GM12864 (cell line): ENCODE measurements at regions not wholly inside any gene's neighbourhood (a gene's known extent, or its start where the extent isn't known, plus 50 kb on each side); places are given as distances from the start of the nearest gene placed in this dataset.

Source experiments
- DNase-seq: peaks from one replicate; pipeline ENCODE4 v3.0.0-alpha.2; 2011; ENCODE audit warnings: low read depth
- H3K4me3 ChIP-seq: 2 replicates; pipeline ENCODE4 v1.5.1; 2011; ENCODE audit warnings: mild to moderate bottlenecking, low read depth, low read length, control low read depth
- TF ChIP-seq, protein P1 (sequence below): IDR thresholded peaks from 2 replicates; pipeline ENCODE4 v1.5.1; 2011; ENCODE audit warnings: low read depth, mild to moderate bottlenecking, moderate library complexity, low read length, control low read depth, inconsistent platforms; ENCODE audit errors: missing control alignments

DNA sequence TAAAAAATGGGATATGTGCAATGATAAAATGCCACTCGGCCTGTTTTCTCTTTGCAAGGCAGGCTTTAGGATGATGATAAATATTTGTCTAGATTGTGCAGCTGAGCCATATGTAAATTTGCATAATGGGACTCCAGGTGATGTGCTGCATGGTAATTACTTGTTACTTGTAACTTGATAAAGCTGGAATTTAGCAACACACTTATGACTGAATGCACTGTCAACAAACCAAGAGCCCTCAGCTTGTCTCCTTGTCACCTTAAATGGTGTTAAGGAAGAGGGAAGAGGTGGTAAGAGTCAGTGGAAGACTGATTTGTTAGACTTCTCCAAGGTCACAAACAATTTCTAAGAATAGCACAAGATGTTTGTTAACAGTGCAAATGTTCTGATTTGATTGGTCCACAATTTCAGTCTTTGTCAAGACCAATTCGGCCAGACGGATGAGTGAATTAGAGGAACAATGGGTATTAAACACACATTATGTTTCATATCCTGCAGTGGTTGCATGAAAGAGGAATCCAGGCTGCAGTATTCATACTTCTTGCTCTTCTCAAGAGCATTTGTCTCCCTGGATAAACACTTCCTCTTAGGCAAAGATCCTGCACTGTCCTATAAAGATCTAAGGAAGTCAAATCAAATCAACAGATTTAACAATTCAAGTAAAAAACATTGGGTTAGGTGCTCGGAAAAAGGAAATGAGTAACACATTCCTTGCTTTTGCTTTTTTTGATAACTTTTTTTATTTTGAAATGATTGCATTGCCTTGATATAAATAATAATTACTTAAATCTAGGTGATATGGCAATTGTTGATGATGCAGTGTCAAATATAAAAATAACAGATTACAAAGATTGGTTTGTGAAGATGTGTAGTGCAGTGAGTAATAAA is 448.3 kb upstream of the DDI1 start:
- no peak for DNase-seq
- TF ChIP-seq, protein P1, sequence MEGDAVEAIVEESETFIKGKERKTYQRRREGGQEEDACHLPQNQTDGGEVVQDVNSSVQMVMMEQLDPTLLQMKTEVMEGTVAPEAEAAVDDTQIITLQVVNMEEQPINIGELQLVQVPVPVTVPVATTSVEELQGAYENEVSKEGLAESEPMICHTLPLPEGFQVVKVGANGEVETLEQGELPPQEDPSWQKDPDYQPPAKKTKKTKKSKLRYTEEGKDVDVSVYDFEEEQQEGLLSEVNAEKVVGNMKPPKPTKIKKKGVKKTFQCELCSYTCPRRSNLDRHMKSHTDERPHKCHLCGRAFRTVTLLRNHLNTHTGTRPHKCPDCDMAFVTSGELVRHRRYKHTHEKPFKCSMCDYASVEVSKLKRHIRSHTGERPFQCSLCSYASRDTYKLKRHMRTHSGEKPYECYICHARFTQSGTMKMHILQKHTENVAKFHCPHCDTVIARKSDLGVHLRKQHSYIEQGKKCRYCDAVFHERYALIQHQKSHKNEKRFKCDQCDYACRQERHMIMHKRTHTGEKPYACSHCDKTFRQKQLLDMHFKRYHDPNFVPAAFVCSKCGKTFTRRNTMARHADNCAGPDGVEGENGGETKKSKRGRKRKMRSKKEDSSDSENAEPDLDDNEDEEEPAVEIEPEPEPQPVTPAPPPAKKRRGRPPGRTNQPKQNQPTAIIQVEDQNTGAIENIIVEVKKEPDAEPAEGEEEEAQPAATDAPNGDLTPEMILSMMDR, result no peak

DNA sequence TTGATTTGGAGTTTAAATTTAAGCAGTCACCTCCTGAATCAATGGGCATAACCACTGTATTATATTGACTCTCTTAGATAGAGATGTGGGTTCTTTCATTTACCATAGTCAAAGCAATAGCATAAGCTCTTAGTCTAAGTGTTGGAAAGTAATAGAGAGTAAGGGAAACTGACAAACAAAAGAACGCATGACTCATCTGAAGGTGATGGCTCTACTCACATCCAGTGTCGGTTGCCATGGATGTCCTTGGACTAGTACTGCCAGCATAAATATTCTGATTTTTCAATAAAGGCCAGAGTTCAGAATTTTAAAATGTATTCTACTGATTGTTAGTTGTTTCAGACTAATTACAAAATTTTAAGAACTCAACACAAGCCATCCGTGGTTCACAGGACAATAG is 444.9 kb upstream of the DDI1 start:
- DNase-seq, result no peak
- TF ChIP-seq, protein P1, result no peak
- no peak overlapping the region for H3K4me3 ChIP-seq

More for the DNA sequence above, 448.3 kb upstream of the DDI1 start:
- no peak overlapping the region for H3K4me3 ChIP-seq

GRCh38 chr11:103594283-103594682 is 442.2 kb upstream of the DDI1 start:
- TF ChIP-seq, protein P1, result no peak
- no peak overlapping the region for H3K4me3 ChIP-seq
- no peak for DNase-seq

DNA sequence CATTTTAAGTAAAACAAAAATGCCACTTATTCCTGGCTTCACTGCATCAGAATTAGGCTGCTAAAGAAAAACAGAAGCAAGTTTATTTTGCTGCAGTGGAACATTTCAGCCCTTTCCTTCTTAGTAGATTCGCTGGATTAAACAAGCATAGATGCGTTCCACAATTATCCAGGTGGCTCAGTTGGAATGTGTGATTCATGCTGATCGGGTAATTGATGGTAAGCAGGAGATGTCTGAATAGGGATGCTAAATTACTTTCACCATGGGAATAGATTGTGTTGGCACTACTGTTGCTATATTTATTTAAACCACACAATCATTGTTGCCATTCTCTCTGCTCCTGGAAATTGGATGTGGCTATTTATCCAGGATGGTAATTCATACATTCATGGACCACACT is 440.1 kb upstream of the DDI1 start:
- no peak overlapping the region for H3K4me3 ChIP-seq
- TF ChIP-seq, protein P1, result no peak
- no peak for DNase-seq

- no peak overlapping the region for H3K4me3 ChIP-seq
- DNase-seq, result no peak
- TF ChIP-seq, protein P1, result peak; percentile 89
Measured at GRCh38 chr11:103601225-103601846, 435.1 kb upstream of the DDI1 start.

DNA sequence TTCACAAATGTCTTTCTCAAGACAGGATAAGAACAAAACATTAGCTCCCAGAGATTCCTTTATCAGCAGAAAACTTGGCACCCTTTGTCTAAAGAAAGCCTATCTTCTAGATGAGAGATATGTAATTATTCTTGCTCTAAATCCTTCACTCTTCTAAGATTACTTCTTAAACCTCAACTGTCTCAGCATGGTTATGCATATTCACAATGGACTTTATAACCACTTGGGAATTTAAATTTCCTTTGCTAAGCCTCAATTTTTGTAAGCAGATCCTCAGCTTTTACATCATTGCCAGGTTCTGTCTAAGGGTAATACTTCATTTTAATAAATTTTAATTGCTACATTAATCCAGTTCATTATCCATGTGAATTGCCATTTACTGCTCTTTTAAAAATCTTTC is 433.6 kb upstream of the DDI1 start:
- TF ChIP-seq, protein P1, result no peak
- H3K4me3 ChIP-seq, result no peak overlapping the region
- no peak for DNase-seq
